ENCODE measurements at regions not wholly inside any gene's neighbourhood (a gene's known extent, or its start where the extent isn't known, plus 50 kb on each side); places are given as distances from the start of the nearest gene placed in this dataset.

- no peak for DNase-seq (ENCODE audit: low read depth, low spot score)
- in situ Hi-C loops (cut with HindIII; ENCODE audit: low pct_unique_long_range_greater_than_20kb, low sequenced_read_pairs) = no loop called here
These were observed 869.7 kb downstream of the BRD1 start for GRCh38 chr22:48957987-48958321.

GRCh38 chr22:48957311-48957986, 870.2 kb downstream of the BRD1 start:
- no peak for DNase-seq (ENCODE audit: low read depth, low spot score)
- in situ Hi-C loops (cut with HindIII; ENCODE audit: low pct_unique_long_range_greater_than_20kb, low sequenced_read_pairs) = no loop called here

GRCh38 chr22:48955351-48956311, 872.0 kb downstream of the BRD1 start:
- no peak for DNase-seq (ENCODE audit: low read depth, low spot score)

GRCh38 chr22:48954781-48955311, 872.8 kb downstream of the BRD1 start:
- DNase-seq (ENCODE audit: low read depth, low spot score) = no peak
- in situ Hi-C loops (cut with HindIII; ENCODE audit: low pct_unique_long_range_greater_than_20kb, low sequenced_read_pairs) = no loop called here

More at GRCh38 chr22:48955351-48956311, 872.0 kb downstream of the BRD1 start:
- in situ Hi-C loops (cut with HindIII; ENCODE audit: low pct_unique_long_range_greater_than_20kb, low sequenced_read_pairs) = no loop called here

GRCh38 chr22:48953830-48954229, 873.8 kb downstream of the BRD1 start:
- in situ Hi-C loops (cut with HindIII; ENCODE audit: low pct_unique_long_range_greater_than_20kb, low sequenced_read_pairs) = no loop called here
- DNase-seq (ENCODE audit: low read depth, low spot score) = no peak

- in situ Hi-C loops (cut with HindIII; ENCODE audit: low pct_unique_long_range_greater_than_20kb, low sequenced_read_pairs) = no loop called here
- DNase-seq (ENCODE audit: low read depth, low spot score) = no peak
These were observed 874.5 kb downstream of the BRD1 start for GRCh38 chr22:48953103-48953720.

GRCh38 chr22:48952256-48953102, 875.2 kb downstream of the BRD1 start:
- in situ Hi-C loops (cut with HindIII; ENCODE audit: low pct_unique_long_range_greater_than_20kb, low sequenced_read_pairs) = no loop called here
- DNase-seq (ENCODE audit: low read depth, low spot score) = no peak

GRCh38 chr22:48951836-48952235, 875.8 kb downstream of the BRD1 start:
- DNase-seq (ENCODE audit: low read depth, low spot score) = no peak
- in situ Hi-C loops (cut with HindIII; ENCODE audit: low pct_unique_long_range_greater_than_20kb, low sequenced_read_pairs) = no loop called here

- no peak for DNase-seq (ENCODE audit: low read depth, low spot score)
- in situ Hi-C loops (cut with HindIII; ENCODE audit: low pct_unique_long_range_greater_than_20kb, low sequenced_read_pairs) = no loop called here
These were observed 877.3 kb downstream of the BRD1 start for GRCh38 chr22:48950151-48950915.

- in situ Hi-C loops (cut with HindIII; ENCODE audit: low pct_unique_long_range_greater_than_20kb, low sequenced_read_pairs) = no loop called here
- no peak for DNase-seq (ENCODE audit: low read depth, low spot score)
These were observed 878.1 kb downstream of the BRD1 start for GRCh38 chr22:48949375-48950149.

GRCh38 chr22:48948575-48949170, 879.0 kb downstream of the BRD1 start:
- no peak for DNase-seq (ENCODE audit: low read depth, low spot score)
- in situ Hi-C loops (cut with HindIII; ENCODE audit: low pct_unique_long_range_greater_than_20kb, low sequenced_read_pairs) = no loop called here

- DNase-seq (ENCODE audit: low read depth, low spot score) = no peak
- in situ Hi-C loops (cut with HindIII; ENCODE audit: low pct_unique_long_range_greater_than_20kb, low sequenced_read_pairs) = no loop called here
These were observed 880.0 kb downstream of the BRD1 start for GRCh38 chr22:48947636-48948035.

GRCh38 chr22:48945621-48946458, 881.8 kb downstream of the BRD1 start:
- in situ Hi-C loops (cut with HindIII; ENCODE audit: low pct_unique_long_range_greater_than_20kb, low sequenced_read_pairs) = no loop called here
- no peak for DNase-seq (ENCODE audit: low read depth, low spot score)

- in situ Hi-C loops (cut with HindIII; ENCODE audit: low pct_unique_long_range_greater_than_20kb, low sequenced_read_pairs) = no loop called here
- DNase-seq (ENCODE audit: low read depth, low spot score) = no peak
These were observed 882.7 kb downstream of the BRD1 start for GRCh38 chr22:48944751-48945620.

All from SK-MEL-5 (cell line).